ENCODE measurements at regions not wholly inside any gene's neighbourhood (a gene's known extent, or its start where the extent isn't known, plus 50 kb on each side); places are given as distances from the start of the nearest gene placed in this dataset.

DNA sequence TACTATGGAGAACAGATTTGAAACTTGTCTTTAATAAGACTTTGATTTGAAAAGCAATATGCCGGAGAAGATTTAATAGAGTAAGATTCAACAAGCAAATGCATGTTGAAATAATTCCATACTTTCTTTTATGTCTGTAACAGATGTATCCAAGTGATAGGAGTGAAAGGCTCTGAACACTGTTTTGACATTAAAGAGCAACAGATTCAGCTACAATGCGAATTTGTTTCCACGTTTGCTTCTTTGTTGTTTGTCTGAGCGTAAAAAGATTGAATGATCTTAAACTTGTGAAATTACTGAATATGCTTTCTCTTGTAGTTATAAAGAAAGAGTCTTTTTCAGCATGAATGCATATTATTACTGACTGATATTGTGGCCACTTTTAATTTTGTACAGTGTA is 2612.9 kb downstream of the PCDH9 start:
- TF ChIP-seq, protein P1, sequence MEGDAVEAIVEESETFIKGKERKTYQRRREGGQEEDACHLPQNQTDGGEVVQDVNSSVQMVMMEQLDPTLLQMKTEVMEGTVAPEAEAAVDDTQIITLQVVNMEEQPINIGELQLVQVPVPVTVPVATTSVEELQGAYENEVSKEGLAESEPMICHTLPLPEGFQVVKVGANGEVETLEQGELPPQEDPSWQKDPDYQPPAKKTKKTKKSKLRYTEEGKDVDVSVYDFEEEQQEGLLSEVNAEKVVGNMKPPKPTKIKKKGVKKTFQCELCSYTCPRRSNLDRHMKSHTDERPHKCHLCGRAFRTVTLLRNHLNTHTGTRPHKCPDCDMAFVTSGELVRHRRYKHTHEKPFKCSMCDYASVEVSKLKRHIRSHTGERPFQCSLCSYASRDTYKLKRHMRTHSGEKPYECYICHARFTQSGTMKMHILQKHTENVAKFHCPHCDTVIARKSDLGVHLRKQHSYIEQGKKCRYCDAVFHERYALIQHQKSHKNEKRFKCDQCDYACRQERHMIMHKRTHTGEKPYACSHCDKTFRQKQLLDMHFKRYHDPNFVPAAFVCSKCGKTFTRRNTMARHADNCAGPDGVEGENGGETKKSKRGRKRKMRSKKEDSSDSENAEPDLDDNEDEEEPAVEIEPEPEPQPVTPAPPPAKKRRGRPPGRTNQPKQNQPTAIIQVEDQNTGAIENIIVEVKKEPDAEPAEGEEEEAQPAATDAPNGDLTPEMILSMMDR (IDR thresholded peaks at IDR 0.05), result no peak
- TF ChIP-seq ZFX (IDR thresholded peaks at IDR 0.05; ENCODE audit: borderline replicate concordance), result no peak

Measured in 22Rv1 (cell line).